GM10266 (cell line): ENCODE measurements at regions not wholly inside any gene's neighbourhood (a gene's known extent, or its start where the extent isn't known, plus 50 kb on each side); places are given as distances from the start of the nearest gene placed in this dataset.

Experiments
- DNase-seq: peaks from one replicate; pipeline ENCODE4 v3.0.0; 2012; ENCODE audit errors: extremely low spot score
- TF ChIP-seq, protein P1 (sequence below): IDR thresholded peaks from 2 replicates; pipeline ENCODE4 v1.5.1; 2012; ENCODE audit warnings: mild to moderate bottlenecking, low read depth; ENCODE audit not compliant: control insufficient read depth, insufficient read depth; ENCODE audit errors: missing control alignments

DNA sequence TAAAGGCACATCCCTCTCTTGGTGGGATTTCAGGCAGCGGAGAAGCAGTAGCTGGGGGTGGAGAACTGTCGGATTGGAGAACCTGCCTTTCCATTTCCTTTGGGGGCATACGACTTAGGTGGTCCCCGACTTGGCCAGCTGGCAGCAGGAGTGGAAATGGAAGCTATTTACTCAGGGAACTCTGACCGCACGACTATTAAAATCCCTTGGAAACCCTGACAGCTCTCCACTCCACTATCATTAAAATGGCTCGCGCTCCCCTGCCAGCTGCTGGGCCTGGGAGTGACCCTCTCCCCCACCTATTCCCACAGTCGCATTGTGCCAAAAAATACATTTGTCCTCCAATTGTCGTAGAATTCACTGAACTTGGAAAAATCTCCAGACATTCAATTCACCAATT is 77.7 kb upstream of the APCDD1 start:
- no peak for DNase-seq
- TF ChIP-seq, protein P1, sequence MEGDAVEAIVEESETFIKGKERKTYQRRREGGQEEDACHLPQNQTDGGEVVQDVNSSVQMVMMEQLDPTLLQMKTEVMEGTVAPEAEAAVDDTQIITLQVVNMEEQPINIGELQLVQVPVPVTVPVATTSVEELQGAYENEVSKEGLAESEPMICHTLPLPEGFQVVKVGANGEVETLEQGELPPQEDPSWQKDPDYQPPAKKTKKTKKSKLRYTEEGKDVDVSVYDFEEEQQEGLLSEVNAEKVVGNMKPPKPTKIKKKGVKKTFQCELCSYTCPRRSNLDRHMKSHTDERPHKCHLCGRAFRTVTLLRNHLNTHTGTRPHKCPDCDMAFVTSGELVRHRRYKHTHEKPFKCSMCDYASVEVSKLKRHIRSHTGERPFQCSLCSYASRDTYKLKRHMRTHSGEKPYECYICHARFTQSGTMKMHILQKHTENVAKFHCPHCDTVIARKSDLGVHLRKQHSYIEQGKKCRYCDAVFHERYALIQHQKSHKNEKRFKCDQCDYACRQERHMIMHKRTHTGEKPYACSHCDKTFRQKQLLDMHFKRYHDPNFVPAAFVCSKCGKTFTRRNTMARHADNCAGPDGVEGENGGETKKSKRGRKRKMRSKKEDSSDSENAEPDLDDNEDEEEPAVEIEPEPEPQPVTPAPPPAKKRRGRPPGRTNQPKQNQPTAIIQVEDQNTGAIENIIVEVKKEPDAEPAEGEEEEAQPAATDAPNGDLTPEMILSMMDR = no peak

DNA sequence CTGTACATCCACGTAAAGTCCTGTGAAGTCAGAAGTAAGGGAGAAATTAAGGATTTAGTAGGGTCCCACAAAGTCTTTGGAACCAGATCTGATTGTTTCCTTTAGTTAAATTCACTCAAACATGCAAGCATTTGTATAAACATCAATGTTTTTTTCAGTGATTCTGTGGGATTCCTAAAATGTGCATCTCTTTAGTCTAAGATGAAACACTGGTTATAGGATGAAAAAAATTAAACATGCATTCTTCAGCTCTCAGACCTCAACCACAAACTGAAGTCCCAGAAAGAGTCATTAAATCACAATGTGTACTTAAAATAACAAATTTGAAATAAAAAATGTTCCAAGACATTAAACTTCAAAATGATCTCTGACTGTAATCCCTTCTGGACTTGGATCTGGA is 76.5 kb upstream of the APCDD1 start:
- DNase-seq = no peak
- TF ChIP-seq, protein P1 = no peak

- no peak for DNase-seq
- TF ChIP-seq, protein P1 = no peak
Observed at GRCh38 chr18:10378688-10379420, 75.6 kb upstream of the APCDD1 start.

DNA sequence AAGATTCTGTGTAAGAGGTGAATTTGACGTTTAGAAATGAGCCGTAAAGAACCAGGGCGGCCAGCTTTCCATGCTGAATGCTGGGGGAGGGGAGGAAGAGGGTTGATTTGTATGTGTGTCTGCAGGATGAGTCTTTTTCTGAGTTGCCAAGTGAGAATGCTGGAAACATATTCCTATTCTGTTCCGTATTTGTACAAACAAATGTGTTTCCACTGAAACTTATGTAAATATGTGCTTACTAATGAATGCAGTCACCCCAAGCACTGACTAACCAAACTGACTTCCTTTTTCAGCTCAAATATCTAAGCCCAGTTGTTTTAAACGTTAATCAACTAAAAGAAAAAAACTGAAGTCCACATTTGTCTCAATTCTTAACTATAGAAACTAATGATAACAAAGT is 74.9 kb upstream of the APCDD1 start:
- TF ChIP-seq, protein P1 = no peak
- no peak for DNase-seq

DNA sequence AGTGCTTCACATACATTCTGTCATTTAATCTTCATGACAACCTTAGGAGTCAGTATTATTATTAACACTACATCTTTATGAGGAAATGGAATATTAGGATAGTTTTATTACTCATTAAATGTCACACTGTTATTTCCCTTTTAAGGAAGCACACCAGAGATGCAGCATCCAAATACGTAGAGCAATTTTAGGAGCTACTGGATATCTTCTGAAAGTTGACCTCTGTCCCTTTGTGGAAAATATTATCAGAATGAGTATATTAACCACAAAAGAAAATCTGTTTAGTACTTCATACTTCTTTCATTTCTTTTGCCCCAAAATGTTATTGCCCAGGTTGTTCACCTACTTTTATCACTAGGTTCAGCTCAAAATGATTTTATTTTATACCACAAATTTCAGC is 72.9 kb upstream of the APCDD1 start:
- TF ChIP-seq, protein P1 = no peak
- no peak for DNase-seq

DNA sequence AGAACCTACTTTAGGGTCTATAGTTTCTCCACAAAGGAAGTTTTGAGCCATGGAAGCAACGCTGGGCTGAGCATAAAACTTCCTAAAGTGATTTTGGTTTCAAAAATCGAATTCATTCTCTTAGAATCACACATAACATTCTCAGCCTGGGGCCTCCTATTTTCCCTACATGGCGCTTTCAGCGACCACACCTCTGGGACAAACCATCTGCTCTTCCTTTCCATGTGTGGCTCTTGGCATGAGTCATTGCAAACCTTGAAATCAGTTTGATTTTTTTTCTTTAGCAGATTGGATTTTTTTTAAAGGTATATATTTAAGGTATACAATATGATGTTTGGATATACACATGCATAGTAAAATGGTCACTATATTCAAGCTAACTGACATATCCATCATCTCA is 72.5 kb upstream of the APCDD1 start:
- no peak for DNase-seq
- TF ChIP-seq, protein P1 = no peak

- DNase-seq = no peak
- TF ChIP-seq, protein P1 = no peak
Observed at GRCh38 chr18:10386049-10386448, 68.4 kb upstream of the APCDD1 start.
